GM18873 (cell line): ENCODE measurements at regions not wholly inside any gene's neighbourhood (a gene's known extent, or its start where the extent isn't known, plus 50 kb on each side); places are given as distances from the start of the nearest gene placed in this dataset.
"Not testable (repeated sequence)": the region's sequence is repeated elsewhere in the genome, so short reads cannot be mapped to it uniquely, and the experiment has no call there.

ENCODE experiments used
- ATAC-seq: cut with Tn5 transposase; IDR thresholded peaks from one replicate; pipeline ENCODE4 v1.9.1; 2021; ENCODE audit warnings: mild to moderate bottlenecking, moderate library complexity, moderate number of reproducible peaks; ENCODE audit not compliant: unreplicated experiment, low FRiP score

- ATAC-seq, result no peak
Observed at GRCh38 chr13:50742968-50743367, 100.5 kb downstream of the DLEU7 start.

DNA sequence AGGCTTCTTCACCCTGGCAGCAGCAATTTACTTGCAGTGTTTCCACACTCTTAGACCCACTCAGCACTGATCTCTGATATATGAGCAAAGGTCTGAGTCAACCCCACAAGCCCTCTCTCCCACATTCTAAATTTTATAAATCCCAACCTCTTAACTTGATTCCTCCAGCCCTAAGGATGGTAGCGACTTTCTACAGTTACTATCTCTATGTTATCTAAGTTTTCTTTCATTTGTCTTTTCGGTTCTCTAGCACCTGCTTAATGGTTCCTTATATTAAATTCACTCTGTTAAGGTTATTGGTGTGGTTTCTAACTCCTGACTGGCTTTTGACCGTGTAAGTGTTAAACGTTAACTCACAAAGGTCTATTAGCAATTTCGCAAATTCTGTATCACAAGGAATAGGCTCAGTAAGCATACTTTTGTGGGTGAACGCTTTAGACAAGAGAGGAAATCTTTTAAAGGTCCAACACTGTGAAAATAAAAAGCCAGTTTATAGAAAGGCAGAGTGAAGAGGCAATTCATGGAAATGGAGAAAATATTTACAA, 99.3 kb downstream of the DLEU7 start:
- ATAC-seq, result no peak

GRCh38 chr13:50745542-50746115, 97.9 kb downstream of the DLEU7 start:
- no peak for ATAC-seq

GRCh38 chr13:50747737-50748350, 95.6 kb downstream of the DLEU7 start:
- no peak for ATAC-seq

- not testable (repeated sequence) for ATAC-seq
Observed at GRCh38 chr13:50753221-50753620, 90.3 kb downstream of the DLEU7 start.

DNA sequence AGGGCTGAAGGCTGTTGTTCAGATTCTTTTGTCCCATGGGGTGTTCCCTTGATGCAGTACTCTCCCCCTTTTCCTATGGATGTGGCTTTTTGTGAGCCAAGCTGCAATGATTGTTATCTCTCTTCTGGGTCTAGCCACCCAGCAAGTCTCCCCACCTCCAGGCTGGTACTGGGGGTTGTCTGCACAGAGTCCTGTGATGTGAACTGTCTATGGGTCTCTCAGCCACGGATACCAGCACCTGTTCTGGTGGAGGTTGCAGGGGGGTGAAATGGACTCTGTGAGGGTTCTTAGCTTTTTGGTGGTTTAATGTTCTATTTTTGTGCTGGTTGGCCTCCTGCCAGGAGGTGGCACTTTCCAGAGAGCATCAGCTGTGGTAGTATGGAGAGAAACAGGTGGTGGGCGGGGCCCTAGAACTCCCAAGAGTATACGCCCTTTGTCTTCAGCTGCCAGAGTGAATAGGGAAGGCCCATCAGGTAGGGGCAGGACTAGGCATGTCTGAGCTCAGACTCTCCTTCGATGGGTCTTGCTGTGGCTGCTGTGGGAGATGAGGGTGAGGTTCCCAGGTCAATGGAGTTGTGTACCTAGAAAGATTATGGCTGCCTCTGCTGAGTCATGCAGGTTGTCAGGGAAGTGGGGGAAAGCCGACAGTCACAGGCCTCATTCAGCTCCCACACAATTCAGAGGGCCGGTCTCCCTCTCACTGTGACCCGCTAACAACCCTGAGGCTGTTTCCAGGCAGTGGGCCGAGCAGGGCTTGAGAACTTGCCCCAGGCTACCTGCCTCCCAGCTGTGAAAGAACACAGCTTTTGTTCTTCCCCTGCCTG, 87.4 kb downstream of the DLEU7 start:
- ATAC-seq, result not testable (repeated sequence)

DNA sequence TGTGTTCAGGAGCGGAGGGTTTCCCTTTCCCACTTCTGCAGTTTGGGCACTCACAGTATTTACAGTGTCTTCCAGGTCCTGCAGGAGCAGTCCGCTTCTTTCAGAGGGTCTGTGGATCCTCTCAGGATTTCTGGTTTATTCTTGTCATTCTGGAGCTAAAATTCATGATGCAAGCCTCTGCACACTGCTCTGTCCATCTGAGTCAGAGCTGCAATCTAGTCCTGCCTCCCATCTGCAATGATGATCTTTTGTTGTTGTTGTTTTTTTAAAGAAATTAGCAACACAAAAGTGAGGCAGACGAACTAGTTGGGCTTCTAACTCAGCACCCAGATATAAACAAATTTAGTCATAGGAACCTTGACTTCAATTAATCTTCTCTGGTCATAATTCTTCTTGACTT, 86.5 kb downstream of the DLEU7 start:
- ATAC-seq, result no peak

DNA sequence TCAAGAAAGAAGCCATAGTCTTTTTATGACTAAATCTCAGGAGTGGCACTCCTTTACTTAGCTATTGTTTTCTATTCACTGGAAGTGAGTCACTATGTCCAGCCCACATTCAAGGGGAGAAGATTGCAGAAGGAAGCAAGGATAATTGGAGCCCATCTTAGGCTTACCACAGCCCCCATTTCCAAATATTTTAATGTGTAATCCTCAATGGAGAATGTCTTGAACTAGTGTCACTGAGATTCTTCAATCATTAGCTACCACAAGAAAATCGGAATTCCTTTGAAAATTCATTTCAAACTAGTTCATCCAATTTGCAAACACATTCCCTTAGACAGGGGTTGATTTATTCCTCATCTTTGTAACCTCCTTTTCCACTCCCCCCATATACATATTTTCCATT, 84.7 kb downstream of the DLEU7 start:
- ATAC-seq, result no peak

- no peak for ATAC-seq
Observed at GRCh38 chr13:50760751-50761150, 82.7 kb downstream of the DLEU7 start.

- no peak for ATAC-seq
Observed at GRCh38 chr13:50761406-50761805, 82.1 kb downstream of the DLEU7 start.

DNA sequence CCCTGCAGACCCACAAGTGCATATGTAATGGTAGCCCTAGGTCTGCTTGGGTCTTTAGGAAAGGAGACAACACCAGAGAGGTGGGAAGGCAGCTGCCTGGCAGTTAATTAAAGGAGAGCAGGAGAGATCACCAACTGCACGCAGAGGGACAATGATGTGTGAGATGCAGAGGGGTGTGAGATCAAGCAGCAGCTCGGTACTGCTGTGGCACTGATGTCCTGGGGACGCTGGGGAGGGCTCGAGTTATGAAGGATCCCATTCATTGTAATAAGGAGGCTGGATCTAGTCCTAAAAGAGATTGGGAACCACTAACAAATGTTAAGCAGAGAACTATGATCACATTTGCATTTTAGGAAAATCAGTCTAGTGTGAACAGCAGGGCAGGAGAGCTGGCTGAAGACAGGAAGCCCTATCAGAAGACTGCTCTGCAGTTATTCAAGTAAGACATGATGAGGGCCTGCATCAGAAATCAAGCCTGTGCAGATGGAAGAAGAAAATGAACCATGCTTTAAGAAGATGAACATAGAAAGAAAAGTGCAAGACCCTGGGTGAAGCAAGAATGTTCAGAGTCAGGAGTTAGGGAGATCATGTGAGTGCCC, 80.4 kb downstream of the DLEU7 start:
- no peak for ATAC-seq

DNA sequence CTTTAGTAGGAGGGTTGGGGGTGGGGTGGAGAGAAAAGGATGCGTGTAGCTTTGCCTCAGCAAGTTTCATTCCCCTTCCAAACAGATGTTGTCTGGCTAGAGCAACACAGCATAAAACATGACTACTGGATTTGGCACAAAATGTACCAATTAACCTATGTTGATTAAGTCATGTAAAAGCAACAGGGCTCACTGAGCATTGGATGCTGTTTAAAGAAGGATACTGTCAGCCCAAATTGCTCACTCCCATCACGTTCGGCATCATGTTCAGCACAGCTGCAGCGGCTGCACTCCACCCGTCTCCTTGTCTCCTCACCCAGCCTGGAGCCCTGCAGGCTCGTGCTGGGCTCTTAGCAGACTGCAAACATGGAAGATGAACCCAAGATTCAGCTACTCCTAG, 77.5 kb downstream of the DLEU7 start:
- no peak for ATAC-seq

DNA sequence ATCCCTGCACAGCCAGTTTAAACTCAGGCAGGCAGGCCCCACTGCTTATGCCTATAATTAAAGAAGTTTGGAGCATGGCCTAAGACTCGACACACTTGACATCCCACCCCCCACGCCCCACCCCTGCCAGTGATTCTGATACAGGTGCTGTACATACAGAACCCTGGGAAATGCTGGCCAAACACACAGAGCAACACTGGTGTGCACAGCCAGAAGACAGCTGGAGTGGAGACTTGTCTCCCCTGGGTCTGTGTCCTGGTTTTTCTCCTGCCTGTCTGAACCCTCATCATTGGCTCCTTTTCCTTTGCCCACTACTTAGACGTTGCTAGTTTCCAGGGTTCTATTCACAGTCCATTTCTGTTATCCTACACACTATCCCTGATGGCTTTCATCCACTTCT, 76.8 kb downstream of the DLEU7 start:
- ATAC-seq, result no peak

DNA sequence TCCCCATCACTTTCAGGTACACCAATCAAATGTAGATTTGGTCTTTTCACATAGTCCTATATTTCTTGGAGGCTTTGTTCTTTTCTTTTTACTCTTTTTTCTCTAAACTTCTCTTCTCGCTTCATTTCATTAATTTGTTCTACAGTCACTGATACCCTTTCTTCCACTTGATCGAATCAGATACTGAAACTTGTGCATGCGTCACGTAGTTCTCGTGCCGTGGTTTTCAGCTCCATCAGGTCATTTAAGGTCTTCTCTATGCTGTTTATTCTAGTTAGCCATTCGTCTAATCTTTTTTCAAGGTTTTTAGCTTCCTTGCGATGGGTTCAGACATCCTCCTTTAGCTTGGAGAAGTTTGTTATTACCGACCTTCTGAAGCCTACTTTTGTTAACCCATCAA, 70.6 kb downstream of the DLEU7 start:
- ATAC-seq, result not testable (repeated sequence)
